ENCODE measurements at regions not wholly inside any gene's neighbourhood (a gene's known extent, or its start where the extent isn't known, plus 50 kb on each side); places are given as distances from the start of the nearest gene placed in this dataset.

- TF ChIP-seq CTCF (IDR thresholded peaks at IDR 0.05) (no peak), POLR2A (IDR thresholded peaks at IDR 0.05) (no peak)
Observed at GRCh38 chrX:87941841-87942240, 424.2 kb downstream of the KLHL4 start.

All from tibial nerve (tissue), 3 donors.